ENCODE measurements at regions not wholly inside any gene's neighbourhood (a gene's known extent, or its start where the extent isn't known, plus 50 kb on each side); places are given as distances from the start of the nearest gene placed in this dataset.

DNA sequence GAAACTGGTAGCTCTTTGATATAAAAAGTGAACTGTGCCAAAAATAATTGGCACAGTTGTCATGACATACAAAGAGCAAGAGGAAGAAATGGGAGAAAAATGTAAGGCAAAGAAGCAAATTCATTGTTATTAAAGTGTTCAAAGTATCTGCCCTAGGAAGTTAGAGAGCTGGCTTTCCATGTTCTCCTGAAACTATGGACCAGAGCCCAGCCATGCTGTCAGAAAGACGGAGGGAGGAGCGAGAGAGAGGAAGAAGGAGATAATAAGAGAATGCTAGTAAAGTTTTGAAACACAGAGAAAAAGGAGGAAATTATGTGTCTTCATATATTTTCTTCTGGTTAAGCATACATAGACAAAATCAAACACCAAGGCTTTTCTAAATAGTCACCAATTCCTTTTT is 78.1 kb upstream of the PELI2 start:
- DNase-seq (ENCODE audit: extremely low read depth, low read depth): no peak
- TF ChIP-seq, protein P1, sequence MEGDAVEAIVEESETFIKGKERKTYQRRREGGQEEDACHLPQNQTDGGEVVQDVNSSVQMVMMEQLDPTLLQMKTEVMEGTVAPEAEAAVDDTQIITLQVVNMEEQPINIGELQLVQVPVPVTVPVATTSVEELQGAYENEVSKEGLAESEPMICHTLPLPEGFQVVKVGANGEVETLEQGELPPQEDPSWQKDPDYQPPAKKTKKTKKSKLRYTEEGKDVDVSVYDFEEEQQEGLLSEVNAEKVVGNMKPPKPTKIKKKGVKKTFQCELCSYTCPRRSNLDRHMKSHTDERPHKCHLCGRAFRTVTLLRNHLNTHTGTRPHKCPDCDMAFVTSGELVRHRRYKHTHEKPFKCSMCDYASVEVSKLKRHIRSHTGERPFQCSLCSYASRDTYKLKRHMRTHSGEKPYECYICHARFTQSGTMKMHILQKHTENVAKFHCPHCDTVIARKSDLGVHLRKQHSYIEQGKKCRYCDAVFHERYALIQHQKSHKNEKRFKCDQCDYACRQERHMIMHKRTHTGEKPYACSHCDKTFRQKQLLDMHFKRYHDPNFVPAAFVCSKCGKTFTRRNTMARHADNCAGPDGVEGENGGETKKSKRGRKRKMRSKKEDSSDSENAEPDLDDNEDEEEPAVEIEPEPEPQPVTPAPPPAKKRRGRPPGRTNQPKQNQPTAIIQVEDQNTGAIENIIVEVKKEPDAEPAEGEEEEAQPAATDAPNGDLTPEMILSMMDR (IDR thresholded peaks at IDR 0.05; ENCODE audit: low read depth, low read length): no peak

DNA sequence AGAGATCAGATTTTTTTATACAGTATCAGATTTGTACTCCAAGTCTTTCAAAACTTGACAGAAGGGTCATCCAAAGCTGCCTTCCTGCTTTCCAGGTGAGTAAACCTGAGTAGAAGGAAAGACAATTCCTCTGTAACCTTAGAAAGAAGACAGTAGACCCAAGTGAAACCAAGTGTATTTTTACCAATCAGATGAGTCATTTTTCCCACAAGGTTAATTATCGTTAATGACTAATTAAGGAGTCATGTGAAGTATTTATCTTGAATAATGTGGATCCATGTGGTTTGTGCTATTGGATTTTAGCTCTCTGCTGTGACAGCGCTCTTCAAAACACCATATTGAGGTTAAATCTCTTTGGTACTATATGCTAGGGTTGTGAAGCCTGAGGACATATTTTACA is 74.0 kb upstream of the PELI2 start:
- TF ChIP-seq, protein P1 (IDR thresholded peaks at IDR 0.05; ENCODE audit: low read depth, low read length): no peak
- no peak for DNase-seq (ENCODE audit: extremely low read depth, low read depth)

DNA sequence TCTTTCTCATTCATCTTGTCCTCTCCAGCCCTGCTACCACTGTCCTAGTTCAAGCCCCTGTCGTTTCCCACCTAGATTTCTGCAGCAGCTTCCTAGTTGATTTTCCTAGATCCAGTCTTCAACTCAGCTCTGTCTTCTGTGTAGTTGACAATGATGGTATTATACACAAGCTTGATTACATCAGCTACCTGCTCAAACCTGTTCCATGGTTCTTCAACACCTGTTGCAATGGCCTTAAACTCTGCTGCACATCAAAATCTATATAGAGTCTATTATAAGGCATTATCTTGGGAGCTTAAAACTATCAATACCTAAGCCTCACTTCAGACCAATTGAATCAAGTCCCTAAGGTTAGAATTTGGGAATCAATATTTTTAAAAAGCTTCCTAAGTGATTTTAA is 71.7 kb upstream of the PELI2 start:
- DNase-seq (ENCODE audit: extremely low read depth, low read depth): no peak
- TF ChIP-seq, protein P1 (IDR thresholded peaks at IDR 0.05; ENCODE audit: low read depth, low read length): no peak

DNA sequence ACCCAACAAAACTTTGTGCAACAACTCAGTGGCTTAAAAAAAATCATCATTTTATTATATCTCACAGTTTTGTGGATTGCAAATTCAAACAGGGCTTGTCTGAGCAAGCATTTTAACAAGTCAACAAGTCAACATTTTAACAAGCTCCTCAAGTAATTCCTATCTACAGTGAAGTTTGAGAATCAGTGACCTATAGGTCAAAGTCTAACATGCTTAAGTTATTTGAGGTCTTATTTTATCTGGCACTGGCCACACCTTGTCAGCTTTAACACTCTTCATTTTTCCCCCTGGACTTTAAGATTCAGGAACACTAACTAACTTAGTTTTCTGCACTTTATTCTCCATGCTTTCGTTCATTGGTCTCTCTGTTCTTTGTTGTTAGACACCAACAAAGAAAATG is 71.2 kb upstream of the PELI2 start:
- no peak for DNase-seq (ENCODE audit: extremely low read depth, low read depth)
- TF ChIP-seq, protein P1 (IDR thresholded peaks at IDR 0.05; ENCODE audit: low read depth, low read length): no peak

DNA sequence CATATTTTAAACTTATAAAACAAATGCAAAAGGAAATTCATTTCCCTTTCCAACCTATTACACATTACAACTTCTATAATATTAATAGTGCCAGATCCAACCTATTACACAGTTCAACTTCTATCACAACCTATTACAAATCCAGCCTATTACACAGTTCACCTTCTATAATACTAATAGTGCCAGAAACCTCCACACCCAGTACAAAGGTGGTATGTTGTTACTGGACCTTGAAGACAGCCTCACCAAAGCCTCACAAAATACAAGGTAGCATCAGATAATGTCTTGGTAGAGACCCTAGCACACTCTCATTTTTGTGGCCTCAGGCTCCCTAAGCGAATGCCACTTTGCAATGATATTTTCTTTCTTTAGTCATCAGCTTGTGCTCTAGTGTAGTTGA is 68.7 kb upstream of the PELI2 start:
- TF ChIP-seq, protein P1 (IDR thresholded peaks at IDR 0.05; ENCODE audit: low read depth, low read length): no peak
- no peak for DNase-seq (ENCODE audit: extremely low read depth, low read depth)

DNA sequence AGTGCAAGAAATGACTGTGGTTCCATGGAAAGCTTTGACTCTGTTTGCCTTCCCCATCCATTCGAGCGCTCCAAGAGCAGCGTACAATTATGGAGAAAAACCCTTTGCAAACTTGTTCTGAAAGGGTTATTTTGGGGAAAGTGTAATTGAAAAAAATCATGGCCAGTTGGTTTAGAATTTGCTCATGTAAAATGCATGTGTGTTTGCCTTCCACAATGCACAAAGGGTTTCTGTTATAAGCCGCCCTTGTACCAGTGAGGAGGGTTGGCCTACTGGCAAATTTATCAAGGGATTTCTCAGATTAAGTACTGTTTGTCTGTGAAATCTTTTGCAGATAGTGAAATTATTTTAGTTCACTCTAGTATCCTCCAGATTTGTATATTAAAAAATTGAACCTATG is 62.7 kb upstream of the PELI2 start:
- DNase-seq (ENCODE audit: extremely low read depth, low read depth): no peak
- TF ChIP-seq, protein P1 (IDR thresholded peaks at IDR 0.05; ENCODE audit: low read depth, low read length): no peak

DNA sequence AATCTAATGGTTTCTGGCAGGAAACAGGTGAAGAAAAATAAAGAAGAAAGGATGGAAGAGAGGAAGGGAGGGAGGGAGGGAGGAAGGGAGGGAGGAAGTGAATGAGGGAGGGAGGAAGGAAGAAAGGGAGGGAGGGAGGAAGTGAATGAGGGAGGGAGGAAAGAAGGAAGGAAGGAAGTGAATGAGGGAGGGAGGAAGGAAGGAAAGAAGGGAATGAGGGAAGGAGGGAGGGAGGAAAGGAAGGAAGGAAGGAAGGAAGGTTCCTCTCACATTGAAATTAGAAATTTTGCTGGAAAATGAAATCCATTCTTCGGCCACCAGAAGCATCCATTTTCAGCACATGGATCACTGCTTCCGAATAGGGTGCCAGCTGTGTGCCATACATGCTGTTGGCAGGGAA is 62.2 kb upstream of the PELI2 start:
- TF ChIP-seq, protein P1 (IDR thresholded peaks at IDR 0.05; ENCODE audit: low read depth, low read length): no peak
- no peak for DNase-seq (ENCODE audit: extremely low read depth, low read depth)
